Ishikawa (cell line): ENCODE measurements at regions not wholly inside any gene's neighbourhood (a gene's known extent, or its start where the extent isn't known, plus 50 kb on each side); places are given as distances from the start of the nearest gene placed in this dataset.

Experiments
- EGR1 ChIP-seq: IDR thresholded peaks from 2 replicates; pipeline ENCODE4 v1.6.1; 2012
- EP300 ChIP-seq: IDR thresholded peaks from 2 replicates; pipeline ENCODE4 v1.6.1; 2012; ENCODE audit warnings: borderline replicate concordance
- FOXM1 ChIP-seq: IDR thresholded peaks from 2 replicates; pipeline ENCODE4 v1.6.1; 2012; ENCODE audit warnings: low read depth, borderline replicate concordance
- NFIC ChIP-seq: IDR thresholded peaks from 2 replicates; pipeline ENCODE4 v1.6.1; 2012

DNA sequence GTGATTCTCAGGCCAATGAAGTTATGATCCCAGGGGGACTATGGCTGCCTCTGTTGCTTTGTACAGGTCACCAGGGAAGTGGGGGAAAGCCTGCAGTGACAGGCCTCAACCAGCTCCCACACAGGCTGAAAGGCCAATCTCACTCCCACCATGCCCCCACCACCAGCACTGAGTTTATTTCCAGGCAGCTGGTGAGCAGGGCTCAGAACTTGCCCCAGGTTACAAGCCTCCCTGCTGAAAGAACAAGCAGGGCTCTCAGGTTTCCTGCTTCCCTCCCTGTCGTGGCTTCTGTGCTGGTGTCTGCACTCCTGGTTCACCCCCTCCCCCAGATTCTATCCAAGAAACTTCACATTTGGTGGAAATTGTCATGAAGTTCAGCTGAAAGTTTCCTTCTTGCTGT, 260.3 kb downstream of the CCDC59 start:
- TF ChIP-seq NFIC (no peak), EGR1 (no peak), EP300 (no peak), FOXM1 (no peak)
